ENCODE measurements at regions not wholly inside any gene's neighbourhood (a gene's known extent, or its start where the extent isn't known, plus 50 kb on each side); places are given as distances from the start of the nearest gene placed in this dataset.
"Not testable (repeated sequence)": the region's sequence is repeated elsewhere in the genome, so short reads cannot be mapped to it uniquely, and the experiment has no call there.

GRCh38 chr16:48003206-48003907 lies 152.4 kb downstream of the ABCC12 start:
- DNase-seq: peak; percentile 18

GRCh38 chr16:48001324-48001895 lies 154.4 kb downstream of the ABCC12 start:
- peak; percentile 20 for DNase-seq

GRCh38 chr16:48000622-48001021 lies 155.2 kb downstream of the ABCC12 start:
- DNase-seq: no peak

GRCh38 chr16:47999595-47999994 lies 156.2 kb downstream of the ABCC12 start:
- DNase-seq: no peak

GRCh38 chr16:47995354-47995753 lies 160.4 kb downstream of the ABCC12 start:
- DNase-seq: no peak

- DNase-seq: no peak
These were observed 164.3 kb downstream of the ABCC12 start for GRCh38 chr16:47991491-47991890.

- no peak for DNase-seq
These were observed 165.1 kb downstream of the ABCC12 start for GRCh38 chr16:47990676-47991075.

GRCh38 chr16:47987136-47987535 lies 168.7 kb downstream of the ABCC12 start:
- DNase-seq: no peak

GRCh38 chr16:47986031-47986430 lies 169.8 kb downstream of the ABCC12 start:
- DNase-seq: no peak

- DNase-seq: no peak
These were observed 171.1 kb downstream of the ABCC12 start for GRCh38 chr16:47984669-47985068.

- no peak for DNase-seq
These were observed 171.7 kb downstream of the ABCC12 start for GRCh38 chr16:47983999-47984580.

GRCh38 chr16:47980212-47980611 lies 175.6 kb downstream of the ABCC12 start:
- no peak for DNase-seq

GRCh38 chr16:47979616-47980182 lies 176.1 kb downstream of the ABCC12 start:
- no peak for DNase-seq

GRCh38 chr16:47979164-47979520 lies 176.7 kb downstream of the ABCC12 start:
- no peak for DNase-seq

- no peak for DNase-seq
These were observed 177.2 kb downstream of the ABCC12 start for GRCh38 chr16:47978491-47979163.

- DNase-seq: no peak
These were observed 178.0 kb downstream of the ABCC12 start for GRCh38 chr16:47977802-47978201.

- no peak for DNase-seq
These were observed 179.1 kb downstream of the ABCC12 start for GRCh38 chr16:47976636-47977210.

GRCh38 chr16:47974971-47975370 lies 180.8 kb downstream of the ABCC12 start:
- DNase-seq: not testable (repeated sequence)

GRCh38 chr16:47973552-47973951 lies 182.2 kb downstream of the ABCC12 start:
- DNase-seq: no peak

GRCh38 chr16:47972246-47972985 lies 183.4 kb downstream of the ABCC12 start:
- no peak for DNase-seq

GRCh38 chr16:47971225-47971624 lies 184.6 kb downstream of the ABCC12 start:
- DNase-seq: no peak

Data from left kidney (tissue), 1 donor.